NB4 (cell line): ENCODE measurements at regions not wholly inside any gene's neighbourhood (a gene's known extent, or its start where the extent isn't known, plus 50 kb on each side); places are given as distances from the start of the nearest gene placed in this dataset.

ENCODE experiments used
- POLR2A ChIP-seq: IDR thresholded peaks from 2 replicates; pipeline ENCODE4 v1.6.1; 2011; ENCODE audit warnings: mild to moderate bottlenecking; ENCODE audit not compliant: insufficient read length; ENCODE audit errors: extremely low read depth
- TF ChIP-seq, protein P1 (sequence below): IDR thresholded peaks from one replicate; pipeline ENCODE4 v1.5.1; 2012; ENCODE audit warnings: low read depth, low read length
- TF ChIP-seq, protein P2 (sequence below): IDR thresholded peaks from 2 replicates; pipeline ENCODE4 v1.6.1; 2011; ENCODE audit warnings: low read depth, low read length

DNA sequence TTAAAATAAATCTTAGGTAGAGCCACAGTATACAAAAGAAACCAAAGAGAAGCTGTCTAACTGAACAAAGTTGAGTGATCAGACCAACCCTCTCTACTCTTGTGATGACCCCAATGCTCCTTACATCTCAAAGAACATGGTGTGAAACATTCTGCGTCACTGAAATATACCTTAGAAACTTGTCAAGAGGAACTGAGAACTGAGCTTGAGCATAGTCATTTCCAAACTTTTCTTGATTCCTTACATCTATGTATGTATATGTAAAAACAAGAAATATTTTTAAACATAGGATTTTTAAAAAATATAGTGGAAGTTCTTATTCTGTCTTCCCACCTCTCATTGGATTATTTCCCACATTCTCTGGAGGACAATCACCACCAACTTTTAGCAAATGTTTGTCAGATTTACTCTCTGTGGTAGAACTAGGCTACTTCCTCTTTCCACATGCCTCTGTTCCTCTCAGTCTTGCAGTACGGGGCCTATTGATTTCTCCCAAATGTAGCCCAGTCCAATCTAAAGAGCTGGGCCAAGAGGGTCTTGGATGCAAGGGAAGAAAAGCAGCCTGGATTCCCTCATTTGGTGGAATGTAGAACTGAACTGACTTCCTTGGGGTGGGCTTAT lies 98.2 kb upstream of the HHIP start:
- TF ChIP-seq, protein P1, sequence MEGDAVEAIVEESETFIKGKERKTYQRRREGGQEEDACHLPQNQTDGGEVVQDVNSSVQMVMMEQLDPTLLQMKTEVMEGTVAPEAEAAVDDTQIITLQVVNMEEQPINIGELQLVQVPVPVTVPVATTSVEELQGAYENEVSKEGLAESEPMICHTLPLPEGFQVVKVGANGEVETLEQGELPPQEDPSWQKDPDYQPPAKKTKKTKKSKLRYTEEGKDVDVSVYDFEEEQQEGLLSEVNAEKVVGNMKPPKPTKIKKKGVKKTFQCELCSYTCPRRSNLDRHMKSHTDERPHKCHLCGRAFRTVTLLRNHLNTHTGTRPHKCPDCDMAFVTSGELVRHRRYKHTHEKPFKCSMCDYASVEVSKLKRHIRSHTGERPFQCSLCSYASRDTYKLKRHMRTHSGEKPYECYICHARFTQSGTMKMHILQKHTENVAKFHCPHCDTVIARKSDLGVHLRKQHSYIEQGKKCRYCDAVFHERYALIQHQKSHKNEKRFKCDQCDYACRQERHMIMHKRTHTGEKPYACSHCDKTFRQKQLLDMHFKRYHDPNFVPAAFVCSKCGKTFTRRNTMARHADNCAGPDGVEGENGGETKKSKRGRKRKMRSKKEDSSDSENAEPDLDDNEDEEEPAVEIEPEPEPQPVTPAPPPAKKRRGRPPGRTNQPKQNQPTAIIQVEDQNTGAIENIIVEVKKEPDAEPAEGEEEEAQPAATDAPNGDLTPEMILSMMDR: no peak
- no peak for TF ChIP-seq POLR2A
- TF ChIP-seq, protein P2, sequence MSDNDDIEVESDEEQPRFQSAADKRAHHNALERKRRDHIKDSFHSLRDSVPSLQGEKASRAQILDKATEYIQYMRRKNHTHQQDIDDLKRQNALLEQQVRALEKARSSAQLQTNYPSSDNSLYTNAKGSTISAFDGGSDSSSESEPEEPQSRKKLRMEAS: no peak
